Neural cell (in vitro differentiated cells): ENCODE measurements at regions not wholly inside any gene's neighbourhood (a gene's known extent, or its start where the extent isn't known, plus 50 kb on each side); places are given as distances from the start of the nearest gene placed in this dataset.

Experiments used
- H2AFZ ChIP-seq: fragments of 200-600, 300-800 bp; sonication (generic), shearing (Covaris generic); 2 replicates; pipeline ENCODE4 v1.6.0; 2014; ENCODE audit warnings: low read depth, mild to moderate bottlenecking, antibody characterized with exemption, low read length, moderate library complexity
- H3F3A ChIP-seq: fragments of 200-600 bp; shearing (Covaris generic); 2 replicates; pipeline ENCODE4 v1.6.1; 2016; ENCODE audit warnings: mild to moderate bottlenecking, moderate library complexity, mixed read lengths, antibody characterized with exemption, low read length; ENCODE audit not compliant: insufficient read depth, poor library complexity, severe bottlenecking
- H3K27ac ChIP-seq: fragments of 200-600, 300-800 bp; sonication (generic), shearing (Covaris generic); 2 replicates; pipeline ENCODE4 v1.5.1; 2014; ENCODE audit warnings: mild to moderate bottlenecking, low read length, moderate library complexity
- H3K27me3 ChIP-seq: fragments of 300-800, 200-600 bp; sonication (generic), shearing (Covaris generic); 2 replicates; pipeline ENCODE4 v1.6.0; 2014; ENCODE audit warnings: mild to moderate bottlenecking, low read depth, low read length, moderate library complexity; ENCODE audit not compliant: insufficient read depth
- H3K36me3 ChIP-seq: fragments of 300-800, 200-600 bp; sonication (generic), shearing (Covaris generic); 2 replicates; pipeline ENCODE4 v1.5.1; 2014; ENCODE audit warnings: mild to moderate bottlenecking, antibody characterized with exemption, low read length, moderate library complexity; ENCODE audit not compliant: insufficient read depth
- H3K4me2 ChIP-seq: fragments of 300-800, 200-600 bp; sonication (generic), shearing (Covaris generic); 2 replicates; pipeline ENCODE4 v1.6.0; 2014; ENCODE audit warnings: mild to moderate bottlenecking, low read length
- H3K4me3 ChIP-seq: fragments of 300-800, 200-600 bp; sonication (generic), shearing (Covaris generic); 2 replicates; pipeline ENCODE4 v1.5.1; 2014; ENCODE audit warnings: mild to moderate bottlenecking, low read length, moderate library complexity
- H3K79me2 ChIP-seq: fragments of 200-600 bp; shearing (Covaris generic); replicated peaks from 2 replicates; pipeline ENCODE4 v1.6.0; 2014; ENCODE audit warnings: mild to moderate bottlenecking, low read length, moderate library complexity; ENCODE audit not compliant: insufficient read depth
- H3K9ac ChIP-seq: fragments of 300-800, 200-600 bp; sonication (generic), shearing (Covaris generic); 2 replicates; pipeline ENCODE4 v1.6.1; 2016; ENCODE audit warnings: mild to moderate bottlenecking, low read length, mixed read lengths
- H3K9me2 ChIP-seq: fragments of 200-600 bp; shearing (Covaris generic); 2 replicates; pipeline ENCODE4 v1.6.1; 2016; ENCODE audit warnings: mild to moderate bottlenecking, low read length, mixed read lengths; ENCODE audit not compliant: insufficient read depth
- H3K9me3 ChIP-seq: fragments of 200-600, 300-800 bp; sonication (generic), shearing (Covaris generic); 2 replicates; pipeline ENCODE4 v1.6.1; 2016; ENCODE audit warnings: mild to moderate bottlenecking, mixed run types, low read length, moderate library complexity, mixed read lengths
- H4K20me1 ChIP-seq: fragments of 200-600 bp; shearing (Covaris generic); 2 replicates; pipeline ENCODE4 v1.6.1; 2016; ENCODE audit warnings: mild to moderate bottlenecking, mixed run types; ENCODE audit not compliant: insufficient read depth
- CTCF ChIP-seq: fragments of 450-650 bp; IDR thresholded peaks from 2 replicates; pipeline ENCODE4 v1.5.1; 2014; ENCODE audit warnings: antibody characterized with exemption, mild to moderate bottlenecking, moderate library complexity; ENCODE audit not compliant: poor library complexity, severe bottlenecking
- EP300 ChIP-seq: fragments of 450-650 bp; conservative IDR thresholded peaks from 2 replicates; pipeline ENCODE4 v1.6.1; 2014; ENCODE audit warnings: antibody characterized with exemption, mild to moderate bottlenecking, moderate library complexity; ENCODE audit not compliant: poor library complexity, severe bottlenecking
- EZH2 ChIP-seq: fragments of 200-600, 300-800 bp; shearing (Covaris generic), sonication (generic); IDR thresholded peaks from 2 replicates; pipeline ENCODE4 v1.6.1; 2014; ENCODE audit warnings: antibody characterized with exemption, low read length, borderline replicate concordance, mild to moderate bottlenecking; ENCODE audit not compliant: insufficient read depth, poor library complexity, severe bottlenecking
- MXI1 ChIP-seq: fragments of 450-650 bp; conservative IDR thresholded peaks from 2 replicates; pipeline ENCODE4 v1.6.1; 2014; ENCODE audit warnings: antibody characterized with exemption, mild to moderate bottlenecking; ENCODE audit not compliant: poor library complexity, severe bottlenecking
- POLR2AphosphoS5 ChIP-seq: IDR thresholded peaks from 2 replicates; pipeline ENCODE4 v1.6.1; 2012
- RAD21 ChIP-seq: fragments of 450-650 bp; conservative IDR thresholded peaks from 2 replicates; pipeline ENCODE4 v1.6.1; 2014; ENCODE audit warnings: antibody characterized with exemption, mild to moderate bottlenecking, moderate library complexity
- SMC3 ChIP-seq: fragments of 450-650 bp; conservative IDR thresholded peaks from 2 replicates; pipeline ENCODE4 v1.6.1; 2014; ENCODE audit warnings: antibody characterized with exemption, mild to moderate bottlenecking, moderate library complexity; ENCODE audit not compliant: poor library complexity
- TAF1 ChIP-seq: IDR thresholded peaks from 2 replicates; pipeline ENCODE4 v1.6.1; 2012; ENCODE audit warnings: low read depth
- small RNA-seq, 3 experiments: library from RNA; depleted of rRNA; stranded (forward); fragments of <200 nt; gene quantifications; one replicate each; pipeline ENCODE3, GENCODE V24; 2012
- TF ChIP-seq, protein P1 (sequence below): IDR thresholded peaks from 2 replicates; pipeline ENCODE4 v1.6.1; 2012; ENCODE audit warnings: borderline replicate concordance

DNA sequence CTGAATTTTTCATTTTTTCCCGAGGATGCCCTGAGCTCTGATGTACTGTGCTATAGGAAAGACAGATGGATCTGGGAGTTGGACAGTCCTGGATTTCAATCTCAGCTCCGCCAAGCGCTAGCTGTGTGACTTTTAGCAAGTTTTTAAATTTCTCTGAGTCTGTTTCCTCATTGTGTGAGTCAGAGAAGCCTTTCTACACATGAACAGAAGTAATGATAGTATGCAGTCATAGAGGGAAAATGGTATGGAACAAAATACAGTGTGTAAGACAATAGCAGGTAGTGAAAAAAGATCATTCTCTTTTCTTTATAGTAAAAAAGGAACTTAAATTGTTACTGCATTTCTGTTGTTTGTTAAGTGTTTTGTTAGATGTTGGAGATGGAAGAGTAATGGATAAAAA, 52.4 kb upstream of the PPM1B start:
- TF ChIP-seq MXI1 (no peak), EP300 (no peak), TAF1 (no peak), RAD21 (no peak), SMC3 (no peak), POLR2AphosphoS5 (no peak), EZH2 (no peak), CTCF (no peak)
- TF ChIP-seq, protein P1, sequence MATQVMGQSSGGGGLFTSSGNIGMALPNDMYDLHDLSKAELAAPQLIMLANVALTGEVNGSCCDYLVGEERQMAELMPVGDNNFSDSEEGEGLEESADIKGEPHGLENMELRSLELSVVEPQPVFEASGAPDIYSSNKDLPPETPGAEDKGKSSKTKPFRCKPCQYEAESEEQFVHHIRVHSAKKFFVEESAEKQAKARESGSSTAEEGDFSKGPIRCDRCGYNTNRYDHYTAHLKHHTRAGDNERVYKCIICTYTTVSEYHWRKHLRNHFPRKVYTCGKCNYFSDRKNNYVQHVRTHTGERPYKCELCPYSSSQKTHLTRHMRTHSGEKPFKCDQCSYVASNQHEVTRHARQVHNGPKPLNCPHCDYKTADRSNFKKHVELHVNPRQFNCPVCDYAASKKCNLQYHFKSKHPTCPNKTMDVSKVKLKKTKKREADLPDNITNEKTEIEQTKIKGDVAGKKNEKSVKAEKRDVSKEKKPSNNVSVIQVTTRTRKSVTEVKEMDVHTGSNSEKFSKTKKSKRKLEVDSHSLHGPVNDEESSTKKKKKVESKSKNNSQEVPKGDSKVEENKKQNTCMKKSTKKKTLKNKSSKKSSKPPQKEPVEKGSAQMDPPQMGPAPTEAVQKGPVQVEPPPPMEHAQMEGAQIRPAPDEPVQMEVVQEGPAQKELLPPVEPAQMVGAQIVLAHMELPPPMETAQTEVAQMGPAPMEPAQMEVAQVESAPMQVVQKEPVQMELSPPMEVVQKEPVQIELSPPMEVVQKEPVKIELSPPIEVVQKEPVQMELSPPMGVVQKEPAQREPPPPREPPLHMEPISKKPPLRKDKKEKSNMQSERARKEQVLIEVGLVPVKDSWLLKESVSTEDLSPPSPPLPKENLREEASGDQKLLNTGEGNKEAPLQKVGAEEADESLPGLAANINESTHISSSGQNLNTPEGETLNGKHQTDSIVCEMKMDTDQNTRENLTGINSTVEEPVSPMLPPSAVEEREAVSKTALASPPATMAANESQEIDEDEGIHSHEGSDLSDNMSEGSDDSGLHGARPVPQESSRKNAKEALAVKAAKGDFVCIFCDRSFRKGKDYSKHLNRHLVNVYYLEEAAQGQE: no peak
- Histone ChIP-seq H3K79me2 (no peaks in the 10 kb centered on the region), H3F3A (no peaks in the 10 kb centered on the region), H3K27me3 (no peaks in the 10 kb centered on the region), H3K9me2 (no peaks in the 10 kb centered on the region), H3K36me3 (no peaks in the 10 kb centered on the region), H3K9me3 (no peaks in the 10 kb centered on the region), H3K4me2 (no peak overlapping the region), H3K27ac (no peak overlapping the region), H4K20me1 (no peaks in the 10 kb centered on the region), H3K4me3 (no peak overlapping the region), H2AFZ (no peak overlapping the region), H3K9ac (no peak overlapping the region)

DNA sequence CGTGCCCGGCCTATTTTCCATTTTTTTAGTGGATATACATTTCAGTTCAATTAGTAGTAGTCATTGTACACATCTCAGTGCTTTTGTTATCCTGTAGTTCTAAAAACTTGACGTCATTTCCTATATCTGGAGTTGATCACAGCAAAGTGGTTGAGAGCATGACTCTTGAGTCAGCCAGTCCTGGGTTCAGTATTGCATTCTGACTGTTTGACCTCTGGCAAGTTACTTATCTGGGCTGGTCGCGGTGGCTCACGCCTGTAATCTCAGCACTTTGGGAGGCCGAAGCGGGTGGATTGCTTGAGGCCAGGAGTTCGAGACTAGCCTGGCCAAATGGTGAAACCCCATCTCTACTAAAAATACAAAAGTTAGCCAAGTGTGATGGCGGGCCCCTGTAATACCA, 50.4 kb upstream of the PPM1B start:
- no peak overlapping the region for H3K4me2 ChIP-seq
- H3K27ac ChIP-seq: no peak overlapping the region
- TF ChIP-seq POLR2AphosphoS5: no peak
- TF ChIP-seq EP300: no peak
- TF ChIP-seq SMC3: no peak
- TF ChIP-seq MXI1: no peak
- TF ChIP-seq, protein P1: no peak
- no peak for TF ChIP-seq TAF1
- no peak overlapping the region for H2AFZ ChIP-seq
- no peaks in the 10 kb centered on the region for H3F3A ChIP-seq
- H3K9me3 ChIP-seq: no peaks in the 10 kb centered on the region
- H3K27me3 ChIP-seq: no peaks in the 10 kb centered on the region
- no peak overlapping the region for H3K9ac ChIP-seq
- no peaks in the 10 kb centered on the region for H3K36me3 ChIP-seq
- no peaks in the 10 kb centered on the region for H4K20me1 ChIP-seq
- H3K4me3 ChIP-seq: no peak overlapping the region
- no peaks in the 10 kb centered on the region for H3K9me2 ChIP-seq
- no peaks in the 10 kb centered on the region for H3K79me2 ChIP-seq

Small RNA genes lying in the stretch of these regions (small RNA-seq; reads per million reads assigned to genes)
- 0 reads per million in 3 experiments for gene AC019129.1
